GM12878 (cell line): ENCODE measurements at regions not wholly inside any gene's neighbourhood (a gene's known extent, or its start where the extent isn't known, plus 50 kb on each side); places are given as distances from the start of the nearest gene placed in this dataset.
A peak's percentile ranks its signal among the peaks of the same experiment; 100 is the strongest.

Experiments used
- ATAC-seq: fragments of 200-7000 bp; cut with Tn5 transposase; 3 replicates; pipeline ENCODE4 v1.9.1; 2020; ENCODE audit warnings: mild to moderate bottlenecking, moderate library complexity
- BruUV-seq: library from RNA; stranded (reverse); fragments of 400-500 nt; replicated peaks from 2 replicates; lab custom pipeline; 2021; lab: Mats Ljungman, UMichigan
- CTCF ChIA-PET: fragments of 300-600 bp; sonication (Branson Sonifier 250); formaldehyde crosslinking; extraction: SDS; loops from one replicate; lab custom pipeline; 2021; ENCODE audit warnings: inconsistent platforms; lab: Yijun Ruan, JAX
- POLR2A ChIA-PET: fragments of 350-600 bp; formaldehyde crosslinking; extraction: SDS; loops from one replicate; lab custom pipeline; 2021; ENCODE audit warnings: inconsistent platforms; lab: Charles Lee
- RAD21 ChIA-PET: fragments of 300-600 bp; sonication (Branson Sonifier 250); formaldehyde crosslinking; loops from one replicate; lab custom pipeline; 2023; ENCODE audit warnings: antibody characterized with exemption; ENCODE audit not compliant: unreplicated experiment; lab: Charles Lee
- SMC1A ChIA-PET: fragments of 300-600 bp; sonication (Branson Sonifier 250); formaldehyde crosslinking; loops from one replicate; lab custom pipeline; 2023; ENCODE audit not compliant: unreplicated experiment, uncharacterized antibody; lab: Charles Lee
- DNase-seq: peaks from one replicate; pipeline ENCODE4 v3.0.0-alpha.2; 2011; ENCODE audit warnings: low read depth, low spot score
- FAIRE-seq: peaks from 3 replicates; lab custom pipeline; 2011; peaks lifted over from hg19 to GRCh38; lab: Jason Lieb, UNC
- H2AFZ ChIP-seq: 2 replicates; pipeline ENCODE4 v1.6.0; 2011; ENCODE audit warnings: low read depth, low read length, control low read depth; ENCODE audit not compliant: control insufficient read depth
- H3K27ac ChIP-seq: 2 replicates; pipeline ENCODE4 v1.5.1; 2011; ENCODE audit warnings: control low read depth; ENCODE audit not compliant: control insufficient read depth, insufficient read depth
- H3K27me3 ChIP-seq, 2 experiments: replicated peaks in 1 of 2; 2 replicates each; pipeline versions ENCODE4 v1.6.0 to v1.6.1; 2011; ENCODE audit warnings: low read length in 1 of 2; ENCODE audit not compliant: control insufficient read depth in 2 of 2, insufficient read depth in 2 of 2
- H3K36me3 ChIP-seq, 2 experiments: 2 replicates each; pipeline ENCODE4 v1.5.1; 2011; ENCODE audit warnings: low read length in 1 of 2; ENCODE audit not compliant: control insufficient read depth in 2 of 2, insufficient read depth in 2 of 2
- H3K4me1 ChIP-seq: 2 replicates; pipeline ENCODE4 v1.6.1; 2011; ENCODE audit warnings: mild to moderate bottlenecking, low read length, moderate library complexity, mixed read lengths; ENCODE audit not compliant: control insufficient read depth, insufficient read depth
- H3K4me2 ChIP-seq: 2 replicates; pipeline ENCODE4 v1.6.0; 2011; ENCODE audit warnings: control low read depth; ENCODE audit not compliant: control insufficient read depth, insufficient read depth
- H3K4me3 ChIP-seq: fragments of 200-600 bp; sonication (generic); 2 replicates; pipeline ENCODE4 v1.5.1; 2016
- H3K79me2 ChIP-seq: 2 replicates; pipeline ENCODE4 v1.6.0; 2011; ENCODE audit warnings: low read length; ENCODE audit not compliant: control insufficient read depth, insufficient read depth
- H3K9ac ChIP-seq: 2 replicates; pipeline ENCODE4 v1.8.0; 2011; ENCODE audit warnings: low read length, control low read depth, mixed read lengths; ENCODE audit not compliant: control insufficient read depth, insufficient read depth
- H3K9me3 ChIP-seq: replicated peaks from 3 replicates; pipeline ENCODE4 v1.5.1; 2011; ENCODE audit warnings: mild to moderate bottlenecking, low read length; ENCODE audit not compliant: control insufficient read depth, insufficient read depth
- H4K20me1 ChIP-seq: 2 replicates; pipeline ENCODE4 v1.6.0; 2011; ENCODE audit not compliant: control insufficient read depth, insufficient read depth
- ASH2L ChIP-seq: fragments of 300-600, 200-600 bp; sonication (generic); IDR thresholded peaks from 2 replicates; pipeline ENCODE4 v1.6.1; 2017; ENCODE audit warnings: low read depth, mild to moderate bottlenecking, borderline replicate concordance
- IRF4 ChIP-seq: IDR thresholded peaks from 2 replicates; pipeline ENCODE4 v1.6.1; 2011; ENCODE audit warnings: low read depth, low read length
- PBX3 ChIP-seq: IDR thresholded peaks from 2 replicates; pipeline ENCODE4 v1.6.1; 2011; ENCODE audit warnings: mild to moderate bottlenecking, low read depth, low read length, moderate library complexity; ENCODE audit not compliant: insufficient replicate concordance
- RAD21 ChIP-seq: IDR thresholded peaks from 2 replicates; pipeline ENCODE4 v1.6.1; 2011; ENCODE audit warnings: mild to moderate bottlenecking, low read depth, low read length, moderate library complexity; ENCODE audit not compliant: insufficient read depth
- RUNX3 ChIP-seq: IDR thresholded peaks from 2 replicates; pipeline ENCODE4 v1.6.1; 2012; ENCODE audit warnings: low read length, inconsistent platforms
- WGBS: methylation state at CpG from one replicate; pipeline ENCODE4 v1.1.6; 2016; ENCODE audit warnings: low lambda C conversion rate; ENCODE audit not compliant: insufficient replicate concordance, insufficient coverage; ENCODE audit errors: missing lambda C conversion rate; 5-methylcytosine and 5-hydroxymethylcytosine counted together
- in situ Hi-C: fragments of 300-500 bp; cut with MboI; formaldehyde crosslinking; loops from 9 replicates; pipeline ENCODE4 v1.14.3; 2018; ENCODE audit warnings: mixed read lengths
- intact Hi-C: fragments of 100-400 bp; cut with micrococcal nuclease; formaldehyde crosslinking; loops from one replicate; pipeline ENCODE4 v1.14.2; 2022; ENCODE audit not compliant: unreplicated experiment
- TF ChIP-seq, protein P1 (sequence below), 3 experiments: IDR thresholded peaks in 2 of 3; conservative IDR thresholded peaks in 1 of 3; 2 replicates each; pipeline ENCODE4 v1.5.1; 2011; ENCODE audit warnings: low read depth in 3 of 3, low read length in 3 of 3, mild to moderate bottlenecking in 3 of 3, control low read depth in 2 of 3, moderate library complexity in 2 of 3, inconsistent platforms in 1 of 3, mixed read lengths in 1 of 3; ENCODE audit not compliant: control insufficient read depth in 2 of 3, insufficient read depth in 1 of 3; ENCODE audit errors: extremely low read depth in 1 of 3

- ATAC-seq (0 out of 3 replicates have a peak, but pooled peaks have one; percentile 35), DNase-seq (no peak), FAIRE-seq (no peak)
- no peaks in the 10 kb centered on the region for H4K20me1 ChIP-seq
- no peaks in the 10 kb centered on the region for H3K27me3 ChIP-seq
- H3K27ac ChIP-seq, result no peak overlapping the region
- H3K9me3 ChIP-seq, result no peaks in the 10 kb centered on the region
- H2AFZ ChIP-seq, result no peak overlapping the region
- TF ChIP-seq ASH2L (no peak), PBX3 (no peak), RUNX3 (no peak), RAD21 (peak; percentile 35), IRF4 (no peak)
- TF ChIP-seq, protein P1, sequence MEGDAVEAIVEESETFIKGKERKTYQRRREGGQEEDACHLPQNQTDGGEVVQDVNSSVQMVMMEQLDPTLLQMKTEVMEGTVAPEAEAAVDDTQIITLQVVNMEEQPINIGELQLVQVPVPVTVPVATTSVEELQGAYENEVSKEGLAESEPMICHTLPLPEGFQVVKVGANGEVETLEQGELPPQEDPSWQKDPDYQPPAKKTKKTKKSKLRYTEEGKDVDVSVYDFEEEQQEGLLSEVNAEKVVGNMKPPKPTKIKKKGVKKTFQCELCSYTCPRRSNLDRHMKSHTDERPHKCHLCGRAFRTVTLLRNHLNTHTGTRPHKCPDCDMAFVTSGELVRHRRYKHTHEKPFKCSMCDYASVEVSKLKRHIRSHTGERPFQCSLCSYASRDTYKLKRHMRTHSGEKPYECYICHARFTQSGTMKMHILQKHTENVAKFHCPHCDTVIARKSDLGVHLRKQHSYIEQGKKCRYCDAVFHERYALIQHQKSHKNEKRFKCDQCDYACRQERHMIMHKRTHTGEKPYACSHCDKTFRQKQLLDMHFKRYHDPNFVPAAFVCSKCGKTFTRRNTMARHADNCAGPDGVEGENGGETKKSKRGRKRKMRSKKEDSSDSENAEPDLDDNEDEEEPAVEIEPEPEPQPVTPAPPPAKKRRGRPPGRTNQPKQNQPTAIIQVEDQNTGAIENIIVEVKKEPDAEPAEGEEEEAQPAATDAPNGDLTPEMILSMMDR (IDR thresholded peaks at IDR 0.05 in 2 of 3, conservative IDR thresholded peaks at IDR 0.05 in 1 of 3; ENCODE audit: control insufficient read depth in 2 of 3, extremely low read depth in 1 of 3, insufficient read depth in 1 of 3, low read depth in 3 of 3, low read length in 3 of 3), result peak; percentile 25 to 49 (median 46)
- no peak overlapping the region for H3K4me3 ChIP-seq
- in situ Hi-C loops, result no loop called here
- POLR2A ChIA-PET, result no interaction called here
- SMC1A ChIA-PET, result interaction anchor here (0.5 to 2.7 kb wide), 4 partner anchors 22 to 403 kb away, joined by 3 to 16 read pairs (median 4); no protein-coding TSS in a partner anchor
- H3K9ac ChIP-seq, result no peak overlapping the region
- no peaks in the 10 kb centered on the region for H3K4me1 ChIP-seq
- CTCF ChIA-PET, result interaction anchor here (0.5 to 1.5 kb wide), 6 partner anchors 73 to 396 kb away, joined by 3 to 8 read pairs (median 3); no protein-coding TSS in a partner anchor
- H3K36me3 ChIP-seq, result no peaks in the 10 kb centered on the region
- WGBS, result 0% methylated on average over 3 of the region's 3 CpGs
- no peaks in the 10 kb centered on the region for H3K79me2 ChIP-seq
- RAD21 ChIA-PET, result interaction anchor here (2.1 kb wide), 1 partner anchor 319 kb away, joined by 15 read pairs; no protein-coding TSS in a partner anchor
- intact Hi-C loops, result loop anchor here (1.0 kb wide), 1 partner anchor 320 kb away; no protein-coding TSS in a partner anchor
- no peak overlapping the region for H3K4me2 ChIP-seq
- no TSS peak for BruUV-seq
These were observed 92.9 kb downstream of the GPR139 start for GRCh38 chr16:19980632-19981265.
